Stimulated activated CD4-positive, alpha-beta T cell treated with anti-CD3 and anti-CD28 coated beads, Interleukin-4, amount 100 ng/mL, for 1 hour (primary cell): ENCODE measurements at regions not wholly inside any gene's neighbourhood (a gene's known extent, or its start where the extent isn't known, plus 50 kb on each side); places are given as distances from the start of the nearest gene placed in this dataset.
"Not testable (repeated sequence)": the region's sequence is repeated elsewhere in the genome, so short reads cannot be mapped to it uniquely, and the experiment has no call there.

ENCODE experiments used
- DNase-seq: peaks from one replicate; pipeline ENCODE4 v3.0.0-alpha.2; 2020

- DNase-seq: no peak
Observed at GRCh38 chr5:89534331-89534730, 651.3 kb upstream of the MEF2C start.

DNA sequence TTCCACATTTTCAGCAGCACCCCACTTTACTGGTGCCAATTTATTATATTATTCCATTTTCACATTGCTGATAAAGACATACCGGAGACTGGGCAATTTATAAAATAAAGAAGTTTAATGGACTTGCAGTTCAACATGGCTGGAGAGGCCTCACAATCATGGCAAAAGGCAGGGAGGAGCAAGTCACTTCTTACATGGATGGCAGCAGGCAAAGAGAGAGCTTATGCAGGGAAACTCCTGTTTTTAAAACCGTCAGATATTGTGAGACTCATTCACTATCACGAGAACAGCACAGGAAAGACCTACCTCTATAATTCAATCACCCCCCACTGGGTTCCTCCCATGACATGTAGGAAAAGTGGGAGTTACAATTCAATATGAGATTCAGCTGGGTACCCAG lies 641.8 kb upstream of the MEF2C start:
- DNase-seq: no peak

DNA sequence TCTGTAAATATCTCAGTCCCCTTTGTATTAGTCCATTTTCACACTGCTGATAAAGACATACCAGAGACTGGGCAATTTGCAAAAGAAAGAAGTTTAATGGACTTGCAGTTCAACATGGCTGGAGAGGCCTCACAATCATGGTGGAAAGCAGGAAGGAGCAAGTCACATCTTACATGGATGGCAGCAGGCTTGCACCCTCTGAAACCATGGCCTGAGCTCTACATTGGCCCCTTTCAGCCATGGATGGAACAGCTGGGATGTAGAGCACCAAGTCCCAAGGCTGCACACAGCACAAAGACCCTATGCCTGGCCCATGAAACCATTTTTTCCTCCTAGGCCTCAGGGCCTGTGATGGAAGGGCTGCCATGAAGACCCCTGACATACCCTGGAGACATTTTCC lies 640.9 kb upstream of the MEF2C start:
- DNase-seq: not testable (repeated sequence)

GRCh38 chr5:89520771-89521170 lies 637.8 kb upstream of the MEF2C start:
- no peak for DNase-seq

GRCh38 chr5:89513299-89514044 lies 630.5 kb upstream of the MEF2C start:
- no peak for DNase-seq

- no peak for DNase-seq
Observed at GRCh38 chr5:89504051-89504450, 621.1 kb upstream of the MEF2C start.

- DNase-seq: no peak
Observed at GRCh38 chr5:89499787-89500186, 616.8 kb upstream of the MEF2C start.

- DNase-seq: no peak
Observed at GRCh38 chr5:89498699-89499098, 615.7 kb upstream of the MEF2C start.

DNA sequence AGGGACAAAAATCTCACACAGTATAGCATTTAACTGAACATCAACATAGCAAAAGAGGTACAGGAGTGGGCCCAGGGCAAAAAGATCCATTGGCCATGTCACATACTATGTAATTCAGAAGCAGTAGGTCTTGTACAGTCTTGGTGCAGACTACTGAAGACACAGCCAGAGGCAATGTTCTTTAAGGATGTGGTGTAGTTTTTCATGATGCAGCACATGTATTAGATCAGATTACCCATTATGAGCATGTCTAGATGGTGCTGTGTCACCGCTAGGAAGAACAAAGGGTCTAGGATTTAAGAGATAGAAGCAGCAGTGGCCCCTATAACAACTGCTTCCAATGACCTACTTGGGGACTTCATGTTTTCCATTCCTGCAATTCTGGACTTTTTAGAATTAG lies 610.4 kb upstream of the MEF2C start:
- DNase-seq: no peak

- DNase-seq: no peak
Observed at GRCh38 chr5:89484962-89485361, 602.0 kb upstream of the MEF2C start.

DNA sequence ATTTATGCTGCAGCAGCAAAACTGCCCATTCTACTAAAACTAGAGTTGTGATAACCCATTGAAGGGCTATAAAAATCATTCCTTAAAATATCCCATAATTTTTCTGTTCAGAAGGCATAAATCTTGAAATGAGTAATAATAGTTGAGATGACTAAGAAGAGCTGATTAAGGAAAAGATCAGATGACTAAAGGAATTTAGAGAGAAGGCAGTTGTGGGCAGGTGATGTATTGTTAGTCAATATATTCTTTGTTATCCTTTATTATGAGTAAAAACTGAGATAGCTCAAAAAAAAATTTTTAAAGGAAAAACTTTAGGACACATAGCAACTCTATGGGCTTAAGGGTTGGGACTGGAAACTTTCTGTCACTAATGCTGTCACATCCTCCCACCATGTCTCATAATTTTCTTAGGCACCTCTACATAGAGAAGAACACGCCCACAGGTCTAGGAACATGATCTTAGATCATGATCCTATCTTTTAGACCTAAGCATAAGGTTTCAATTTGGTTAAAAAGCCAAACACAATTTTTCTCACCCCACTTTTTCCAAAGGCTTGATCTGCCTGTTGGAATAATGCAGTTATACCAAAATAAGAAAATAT lies 597.5 kb upstream of the MEF2C start:
- DNase-seq: no peak

DNA sequence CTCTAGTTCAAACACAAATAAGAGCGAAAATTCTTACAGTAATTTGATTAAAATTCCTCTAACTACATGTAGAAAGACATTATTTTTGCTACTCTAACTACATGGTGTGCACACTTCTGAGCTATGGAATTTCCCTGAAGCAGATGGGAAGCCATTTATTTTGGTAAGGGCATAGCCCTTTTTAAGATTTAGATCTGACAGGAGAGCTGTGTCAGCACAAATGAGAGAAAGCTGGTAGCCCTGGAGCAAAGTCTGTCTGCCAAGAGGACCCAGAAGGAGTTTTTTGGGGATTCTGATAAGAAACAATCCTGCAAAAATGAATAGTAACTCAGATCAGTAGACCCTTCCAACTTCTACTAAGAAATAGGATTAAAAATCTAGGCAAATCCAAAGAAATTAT lies 595.9 kb upstream of the MEF2C start:
- DNase-seq: no peak

DNA sequence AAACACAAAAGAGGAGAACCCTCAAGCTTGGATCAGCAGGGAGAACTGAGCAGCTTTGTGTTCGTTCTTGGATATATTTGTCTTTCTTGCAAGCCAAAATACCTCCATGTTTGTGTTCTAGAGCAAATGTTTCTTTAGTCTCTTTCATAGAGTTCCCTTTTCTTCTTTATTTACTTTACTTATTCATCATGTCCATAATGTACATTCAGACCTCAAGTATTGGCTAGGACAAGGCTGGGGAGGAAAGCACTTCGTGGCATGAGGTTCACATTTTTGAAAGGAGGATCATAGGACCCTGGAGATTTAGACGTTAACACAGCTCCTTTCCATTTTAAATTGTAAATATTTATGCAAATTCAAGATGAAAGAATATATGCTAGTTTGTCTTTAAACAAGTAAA lies 590.2 kb upstream of the MEF2C start:
- DNase-seq: no peak

- no peak for DNase-seq
Observed at GRCh38 chr5:89471541-89471940, 588.6 kb upstream of the MEF2C start.

DNA sequence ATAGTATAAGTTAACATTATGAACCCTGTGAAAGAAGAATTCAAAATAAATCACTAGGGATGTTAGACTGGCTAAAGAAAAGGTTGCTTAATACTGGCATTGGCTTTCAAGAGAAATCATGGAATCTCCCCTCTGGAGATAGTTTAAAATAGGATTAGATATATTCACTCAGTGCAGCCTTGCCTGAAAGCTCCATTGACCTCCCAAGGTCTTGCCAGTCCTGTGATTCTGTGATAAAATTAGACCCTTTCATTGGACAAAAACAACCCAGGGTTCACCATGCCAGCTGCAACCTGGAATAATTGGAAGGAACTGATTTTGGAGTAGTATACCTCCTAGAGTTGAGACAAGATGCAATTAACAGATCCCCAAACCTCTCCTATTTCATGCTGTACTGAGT lies 588.1 kb upstream of the MEF2C start:
- DNase-seq: no peak

DNA sequence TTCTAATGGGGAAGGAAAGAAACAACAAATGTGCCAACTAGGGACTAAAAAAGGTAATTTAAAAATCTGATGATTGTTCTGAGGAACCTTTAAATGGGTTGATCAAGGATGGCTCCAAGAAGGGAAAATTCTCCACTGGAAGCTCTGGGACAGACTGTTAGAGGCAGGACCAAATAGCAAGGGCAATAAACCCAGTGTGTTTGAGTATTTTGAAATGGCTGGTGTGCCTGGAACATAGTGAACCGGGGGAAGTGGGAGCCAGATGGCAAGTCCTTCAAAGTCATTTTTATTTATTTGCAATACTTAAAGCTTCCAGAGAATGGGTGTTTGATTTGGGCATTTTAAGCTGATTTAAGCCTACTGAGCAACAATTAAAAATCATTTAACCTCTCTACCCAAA lies 587.7 kb upstream of the MEF2C start:
- DNase-seq: no peak

DNA sequence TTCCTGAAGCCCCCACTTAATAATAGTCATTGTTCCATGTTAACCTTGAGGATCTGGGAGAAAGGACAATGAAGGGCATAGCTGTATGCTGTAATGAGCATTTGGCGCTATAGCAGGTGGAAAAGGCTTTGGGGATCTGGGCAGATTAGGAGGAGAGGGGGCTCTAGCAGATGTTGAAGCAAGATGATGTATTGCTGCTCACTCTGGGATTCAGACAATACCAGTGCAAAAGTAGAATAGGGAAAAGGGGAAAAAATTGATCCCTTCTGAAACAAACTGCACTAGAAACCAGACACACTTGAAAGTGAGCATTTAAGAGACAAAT lies 575.3 kb upstream of the MEF2C start:
- DNase-seq: no peak

- DNase-seq: no peak
Observed at GRCh38 chr5:89457411-89458331, 574.7 kb upstream of the MEF2C start.

- DNase-seq: no peak
Observed at GRCh38 chr5:89452081-89452480, 569.1 kb upstream of the MEF2C start.

DNA sequence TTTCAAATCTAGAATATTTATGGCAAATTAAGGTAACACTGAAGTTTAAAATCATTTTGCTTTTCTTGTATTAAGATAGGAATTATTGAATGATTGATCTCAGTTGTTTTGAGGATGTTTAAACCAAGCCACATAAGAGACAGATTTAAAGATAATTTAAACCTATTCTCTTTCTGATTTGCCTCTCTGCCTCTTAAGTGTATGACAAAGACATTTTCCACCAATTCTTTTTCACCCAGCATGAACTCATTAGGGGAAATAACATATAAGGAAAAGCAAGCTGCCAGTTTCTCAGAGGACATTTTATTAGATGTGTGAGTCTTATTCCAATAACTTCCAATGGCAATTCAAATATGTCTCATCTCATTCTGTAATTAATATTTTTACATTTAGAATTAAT lies 568.3 kb upstream of the MEF2C start:
- DNase-seq: no peak

GRCh38 chr5:89450149-89450538 lies 567.2 kb upstream of the MEF2C start:
- no peak for DNase-seq

DNA sequence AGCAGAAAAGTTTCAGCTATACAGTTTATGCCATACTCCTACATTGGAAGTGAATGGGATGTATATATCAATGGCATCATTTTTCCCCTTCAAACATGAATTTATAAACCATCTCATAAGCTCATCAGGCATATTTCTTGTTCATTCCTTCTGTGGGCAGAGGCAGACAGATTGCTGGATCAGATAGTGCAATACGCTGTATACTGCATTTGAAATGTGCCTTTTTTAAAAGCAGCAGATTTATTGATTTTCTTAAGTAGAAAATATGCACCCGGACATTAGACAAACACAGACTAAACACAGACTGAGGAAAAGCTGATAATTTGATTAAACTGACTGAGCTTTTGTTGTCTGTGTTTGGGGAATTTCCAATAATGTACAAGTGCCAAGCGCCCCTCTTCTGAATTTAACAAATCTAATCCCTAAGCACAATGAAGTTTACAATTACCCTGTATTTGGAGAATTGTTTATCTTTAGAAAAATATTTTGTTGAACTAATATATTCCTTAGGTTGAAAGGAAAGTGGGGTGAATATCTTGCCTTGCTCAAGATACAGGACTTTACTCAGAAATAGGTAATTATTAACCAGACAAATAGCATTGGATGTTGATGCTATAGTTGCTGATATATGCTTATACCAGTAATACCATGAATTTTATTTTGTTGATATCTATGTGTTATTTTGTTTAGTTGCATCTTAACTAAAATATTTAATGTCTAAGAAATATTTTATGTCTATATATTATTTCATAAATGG lies 566.6 kb upstream of the MEF2C start:
- no peak for DNase-seq

GRCh38 chr5:89447027-89447426 lies 564.0 kb upstream of the MEF2C start:
- DNase-seq: no peak
